Astrocyte of the cerebellum (primary cell): ENCODE measurements at regions not wholly inside any gene's neighbourhood (a gene's known extent, or its start where the extent isn't known, plus 50 kb on each side); places are given as distances from the start of the nearest gene placed in this dataset.
A peak's percentile ranks its signal among the peaks of the same experiment; 100 is the strongest.

Experiments
- DNase-seq: peaks from one replicate; pipeline ENCODE4 v3.0.0-alpha.2; 2011; ENCODE audit warnings: low read depth
- H3K4me3 ChIP-seq: 2 replicates; pipeline ENCODE4 v1.5.1; 2011; ENCODE audit warnings: mild to moderate bottlenecking, low read depth, low read length, moderate library complexity
- CTCF ChIP-seq: IDR thresholded peaks from 2 replicates; pipeline ENCODE4 v1.5.1; 2012; ENCODE audit warnings: low read length, low read depth, moderate library complexity, mild to moderate bottlenecking; ENCODE audit errors: missing control alignments
- in situ Hi-C: cut with HindIII; loops from 2 replicates; pipeline ENCODE4 v1.10.0; 2017; ENCODE audit warnings: low sequenced_read_pairs

GRCh38 chr2:118761771-118762170, 85.7 kb downstream of the EN1 start:
- H3K4me3 ChIP-seq, result no peak overlapping the region
- in situ Hi-C loops, result no loop called here
- no peak for TF ChIP-seq CTCF
- DNase-seq, result no peak

GRCh38 chr2:118755901-118756300, 91.5 kb downstream of the EN1 start:
- in situ Hi-C loops, result loop anchor here (5.0 kb wide), 1 partner anchor 36 kb away; no protein-coding TSS in a partner anchor
- no peak overlapping the region for H3K4me3 ChIP-seq
- no peak for TF ChIP-seq CTCF
- no peak for DNase-seq

GRCh38 chr2:118755384-118755783, 92.1 kb downstream of the EN1 start:
- H3K4me3 ChIP-seq, result no peak overlapping the region
- no peak for DNase-seq
- no peak for TF ChIP-seq CTCF
- in situ Hi-C loops, result loop anchor here (5.0 kb wide), 1 partner anchor 37 kb away; no protein-coding TSS in a partner anchor

GRCh38 chr2:118752762-118753429, 94.6 kb downstream of the EN1 start:
- TF ChIP-seq CTCF, result no peak
- H3K4me3 ChIP-seq, result no peak overlapping the region
- no peak for DNase-seq
- in situ Hi-C loops, result no loop called here

GRCh38 chr2:118750959-118751565, 96.4 kb downstream of the EN1 start:
- DNase-seq, result peak; percentile 47
- no peak for TF ChIP-seq CTCF
- in situ Hi-C loops, result no loop called here
- no peak overlapping the region for H3K4me3 ChIP-seq

- TF ChIP-seq CTCF, result no peak
- no peak overlapping the region for H3K4me3 ChIP-seq
- DNase-seq, result no peak
- in situ Hi-C loops, result no loop called here
Observed at GRCh38 chr2:118748245-118748885, 99.1 kb downstream of the EN1 start.
